ENCODE measurements at regions not wholly inside any gene's neighbourhood (a gene's known extent, or its start where the extent isn't known, plus 50 kb on each side); places are given as distances from the start of the nearest gene placed in this dataset.

GRCh38 chr19:29098863-29099481 is 114.0 kb downstream of the UQCRFS1 start (continued):
- TF ChIP-seq BCL6B (tag by site-specific recombination; IDR thresholded peaks at IDR 0.05): no peak
- no peak for TF ChIP-seq ZNF221 (tag by site-specific recombination; IDR thresholded peaks at IDR 0.05; ENCODE audit: borderline replicate concordance)

- no peaks in the 10 kb centered on the region for H3K4me1 ChIP-seq (ENCODE audit: control insufficient read depth, insufficient read depth, low read length)
- ChIA-PET POLR2A (no interaction called here), CTCF (interaction anchor here (1.2 to 2.5 kb wide), 2 partner anchors 22 to 23 kb away, joined by 4 to 7 read pairs; no protein-coding TSS in a partner anchor)
- TF ChIP-seq ZBTB20 (tag by site-specific recombination; IDR thresholded peaks at IDR 0.05): no peak
- no peak for TF ChIP-seq ZFP41 (tag by site-specific recombination; IDR thresholded peaks at IDR 0.05; ENCODE audit: borderline replicate concordance)
- TF ChIP-seq ZNF670 (tag by site-specific recombination; IDR thresholded peaks at IDR 0.05; ENCODE audit: low read depth): no peak
- no peak for TF ChIP-seq ZNF23 (tag by site-specific recombination; IDR thresholded peaks at IDR 0.05; ENCODE audit: borderline replicate concordance)
- no peak for TF ChIP-seq ZEB2 (tag by site-specific recombination; IDR thresholded peaks at IDR 0.05)
- TF ChIP-seq, protein P1, sequence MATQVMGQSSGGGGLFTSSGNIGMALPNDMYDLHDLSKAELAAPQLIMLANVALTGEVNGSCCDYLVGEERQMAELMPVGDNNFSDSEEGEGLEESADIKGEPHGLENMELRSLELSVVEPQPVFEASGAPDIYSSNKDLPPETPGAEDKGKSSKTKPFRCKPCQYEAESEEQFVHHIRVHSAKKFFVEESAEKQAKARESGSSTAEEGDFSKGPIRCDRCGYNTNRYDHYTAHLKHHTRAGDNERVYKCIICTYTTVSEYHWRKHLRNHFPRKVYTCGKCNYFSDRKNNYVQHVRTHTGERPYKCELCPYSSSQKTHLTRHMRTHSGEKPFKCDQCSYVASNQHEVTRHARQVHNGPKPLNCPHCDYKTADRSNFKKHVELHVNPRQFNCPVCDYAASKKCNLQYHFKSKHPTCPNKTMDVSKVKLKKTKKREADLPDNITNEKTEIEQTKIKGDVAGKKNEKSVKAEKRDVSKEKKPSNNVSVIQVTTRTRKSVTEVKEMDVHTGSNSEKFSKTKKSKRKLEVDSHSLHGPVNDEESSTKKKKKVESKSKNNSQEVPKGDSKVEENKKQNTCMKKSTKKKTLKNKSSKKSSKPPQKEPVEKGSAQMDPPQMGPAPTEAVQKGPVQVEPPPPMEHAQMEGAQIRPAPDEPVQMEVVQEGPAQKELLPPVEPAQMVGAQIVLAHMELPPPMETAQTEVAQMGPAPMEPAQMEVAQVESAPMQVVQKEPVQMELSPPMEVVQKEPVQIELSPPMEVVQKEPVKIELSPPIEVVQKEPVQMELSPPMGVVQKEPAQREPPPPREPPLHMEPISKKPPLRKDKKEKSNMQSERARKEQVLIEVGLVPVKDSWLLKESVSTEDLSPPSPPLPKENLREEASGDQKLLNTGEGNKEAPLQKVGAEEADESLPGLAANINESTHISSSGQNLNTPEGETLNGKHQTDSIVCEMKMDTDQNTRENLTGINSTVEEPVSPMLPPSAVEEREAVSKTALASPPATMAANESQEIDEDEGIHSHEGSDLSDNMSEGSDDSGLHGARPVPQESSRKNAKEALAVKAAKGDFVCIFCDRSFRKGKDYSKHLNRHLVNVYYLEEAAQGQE (tag by site-specific recombination; IDR thresholded peaks at IDR 0.05): no peak
- no peak for TF ChIP-seq EGR2 (tag by site-specific recombination; IDR thresholded peaks at IDR 0.05; ENCODE audit: low read depth)
- TF ChIP-seq, protein P2, sequence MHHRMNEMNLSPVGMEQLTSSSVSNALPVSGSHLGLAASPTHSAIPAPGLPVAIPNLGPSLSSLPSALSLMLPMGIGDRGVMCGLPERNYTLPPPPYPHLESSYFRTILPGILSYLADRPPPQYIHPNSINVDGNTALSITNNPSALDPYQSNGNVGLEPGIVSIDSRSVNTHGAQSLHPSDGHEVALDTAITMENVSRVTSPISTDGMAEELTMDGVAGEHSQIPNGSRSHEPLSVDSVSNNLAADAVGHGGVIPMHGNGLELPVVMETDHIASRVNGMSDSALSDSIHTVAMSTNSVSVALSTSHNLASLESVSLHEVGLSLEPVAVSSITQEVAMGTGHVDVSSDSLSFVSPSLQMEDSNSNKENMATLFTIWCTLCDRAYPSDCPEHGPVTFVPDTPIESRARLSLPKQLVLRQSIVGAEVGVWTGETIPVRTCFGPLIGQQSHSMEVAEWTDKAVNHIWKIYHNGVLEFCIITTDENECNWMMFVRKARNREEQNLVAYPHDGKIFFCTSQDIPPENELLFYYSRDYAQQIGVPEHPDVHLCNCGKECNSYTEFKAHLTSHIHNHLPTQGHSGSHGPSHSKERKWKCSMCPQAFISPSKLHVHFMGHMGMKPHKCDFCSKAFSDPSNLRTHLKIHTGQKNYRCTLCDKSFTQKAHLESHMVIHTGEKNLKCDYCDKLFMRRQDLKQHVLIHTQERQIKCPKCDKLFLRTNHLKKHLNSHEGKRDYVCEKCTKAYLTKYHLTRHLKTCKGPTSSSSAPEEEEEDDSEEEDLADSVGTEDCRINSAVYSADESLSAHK (tag by site-specific recombination; IDR thresholded peaks at IDR 0.05): no peak
- H3K36me3 ChIP-seq (ENCODE audit: control insufficient read depth in 2 of 2, insufficient read depth in 1 of 2, low read length in 2 of 2): no peaks in the 10 kb centered on the region
- H3K27ac ChIP-seq (ENCODE audit: extremely low read depth, low read depth, low read length): no peak overlapping the region
- no peaks in the 10 kb centered on the region; the same call in 1 of the 2 replicates for H3K9me3 ChIP-seq (ENCODE audit: control insufficient read depth, insufficient read depth, low read depth, low read length)
- H3K4me3 ChIP-seq (ENCODE audit: low read depth, low read length): no peak overlapping the region
Observed at GRCh38 chr19:29098091-29098490, 114.9 kb downstream of the UQCRFS1 start.

DNA sequence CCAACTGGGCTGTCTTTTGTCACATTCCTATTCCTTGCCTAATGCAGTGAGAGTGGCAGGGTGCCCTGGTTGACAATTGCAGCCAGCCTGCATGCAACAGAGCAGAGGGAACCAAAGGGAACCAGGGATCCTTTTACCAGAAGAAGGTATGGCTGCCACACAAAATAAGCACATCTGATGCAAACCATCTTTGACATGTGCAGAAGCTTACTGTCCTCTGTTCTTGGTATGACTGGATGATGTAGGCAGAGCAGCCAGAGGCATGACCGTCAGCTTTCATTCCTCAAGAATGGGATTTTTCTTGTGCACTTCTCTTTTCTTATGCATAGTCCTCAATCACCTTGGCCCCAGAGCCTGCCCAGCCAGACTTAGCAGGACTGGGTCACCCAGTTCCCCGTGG is 116.1 kb downstream of the UQCRFS1 start:
- ChIA-PET CTCF (interaction anchor here (0.6 to 1.3 kb wide), 3 partner anchors 8 to 174 kb away, joined by 3 to 6 read pairs (median 3); no protein-coding TSS in a partner anchor), POLR2A (no interaction called here)
- Histone ChIP-seq H3K4me3 (ENCODE audit: low read depth, low read length) (no peak overlapping the region), H3K9me3 (ENCODE audit: control insufficient read depth, insufficient read depth, low read depth, low read length) (no peaks in the 10 kb centered on the region; the same call in 1 of the 2 replicates), H3K27ac (ENCODE audit: extremely low read depth, low read depth, low read length) (no peak overlapping the region), H3K4me1 (ENCODE audit: control insufficient read depth, insufficient read depth, low read length) (no peaks in the 10 kb centered on the region), H3K36me3 (ENCODE audit: control insufficient read depth in 2 of 2, insufficient read depth in 1 of 2, low read length in 2 of 2) (no peaks in the 10 kb centered on the region)
- no peak for TF ChIP-seq ZNF585B (tag by site-specific recombination; IDR thresholded peaks at IDR 0.05)
- TF ChIP-seq, protein P3, sequence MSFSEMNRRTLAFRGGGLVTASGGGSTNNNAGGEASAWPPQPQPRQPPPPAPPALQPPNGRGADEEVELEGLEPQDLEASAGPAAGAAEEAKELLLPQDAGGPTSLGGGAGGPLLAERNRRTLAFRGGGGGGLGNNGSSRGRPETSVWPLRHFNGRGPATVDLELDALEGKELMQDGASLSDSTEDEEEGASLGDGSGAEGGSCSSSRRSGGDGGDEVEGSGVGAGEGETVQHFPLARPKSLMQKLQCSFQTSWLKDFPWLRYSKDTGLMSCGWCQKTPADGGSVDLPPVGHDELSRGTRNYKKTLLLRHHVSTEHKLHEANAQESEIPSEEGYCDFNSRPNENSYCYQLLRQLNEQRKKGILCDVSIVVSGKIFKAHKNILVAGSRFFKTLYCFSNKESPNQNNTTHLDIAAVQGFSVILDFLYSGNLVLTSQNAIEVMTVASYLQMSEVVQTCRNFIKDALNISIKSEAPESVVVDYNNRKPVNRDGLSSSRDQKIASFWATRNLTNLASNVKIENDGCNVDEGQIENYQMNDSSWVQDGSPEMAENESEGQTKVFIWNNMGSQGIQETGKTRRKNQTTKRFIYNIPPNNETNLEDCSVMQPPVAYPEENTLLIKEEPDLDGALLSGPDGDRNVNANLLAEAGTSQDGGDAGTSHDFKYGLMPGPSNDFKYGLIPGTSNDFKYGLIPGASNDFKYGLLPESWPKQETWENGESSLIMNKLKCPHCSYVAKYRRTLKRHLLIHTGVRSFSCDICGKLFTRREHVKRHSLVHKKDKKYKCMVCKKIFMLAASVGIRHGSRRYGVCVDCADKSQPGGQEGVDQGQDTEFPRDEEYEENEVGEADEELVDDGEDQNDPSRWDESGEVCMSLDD (tag by site-specific recombination; IDR thresholded peaks at IDR 0.05): no peak
- TF ChIP-seq HOXA7 (CRISPR knock-in tag; IDR thresholded peaks at IDR 0.05; ENCODE audit: borderline replicate concordance): no peak
- TF ChIP-seq ZNF324 (tag by site-specific recombination; IDR thresholded peaks at IDR 0.05): no peak
- TF ChIP-seq IKZF3 (tag by site-specific recombination; IDR thresholded peaks at IDR 0.05): no peak
- TF ChIP-seq AEBP2 (tag by site-specific recombination; IDR thresholded peaks at IDR 0.05; ENCODE audit: borderline replicate concordance): no peak
- TF ChIP-seq ZBTB7A (tag by site-specific recombination; IDR thresholded peaks at IDR 0.05; ENCODE audit: low read depth): no peak
- TF ChIP-seq ZBTB48 (tag by site-specific recombination; IDR thresholded peaks at IDR 0.05): no peak
